ENCODE measurements at regions not wholly inside any gene's neighbourhood (a gene's known extent, or its start where the extent isn't known, plus 50 kb on each side); places are given as distances from the start of the nearest gene placed in this dataset.

DNA sequence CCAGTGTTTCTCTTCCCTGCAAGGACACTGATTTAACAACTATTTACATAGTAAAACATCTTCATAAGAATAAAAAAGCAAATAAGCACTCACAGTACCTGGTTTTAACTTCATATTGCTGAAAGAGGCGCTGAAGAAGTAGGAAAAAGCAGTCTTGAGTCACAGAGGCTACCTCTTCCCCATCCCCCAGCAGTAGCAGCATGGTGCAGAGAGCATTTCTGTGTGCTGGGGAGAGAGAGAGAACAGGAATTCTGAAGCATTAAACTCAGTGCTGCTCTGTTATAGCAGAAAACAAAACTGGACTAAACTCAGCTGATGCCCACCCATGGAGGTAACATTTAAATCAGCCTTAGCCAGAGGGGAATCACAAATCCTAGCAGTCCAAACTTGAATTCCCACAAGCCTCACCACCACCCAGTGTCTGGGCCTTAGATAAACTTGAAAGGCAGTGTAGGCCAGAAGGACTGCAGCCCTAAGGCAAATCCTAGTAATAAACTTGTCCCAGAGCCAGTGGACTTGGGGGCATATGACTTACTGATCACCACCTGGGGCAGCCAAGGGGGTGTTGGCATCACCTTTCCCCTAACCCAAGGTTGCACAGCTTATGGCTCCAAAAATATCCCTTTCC, 321.8 kb upstream of the CWC22 start:
- no peaks in the 10 kb centered on the region for H3K9me3 ChIP-seq (ENCODE audit: insufficient read depth, low read length)
- H3K4me2 ChIP-seq (ENCODE audit: low read depth, low read length, poor library complexity, severe bottlenecking): no peak overlapping the region
- H4K20me1 ChIP-seq (ENCODE audit: low read depth, low read length): no peaks in the 10 kb centered on the region
- no peak for TF ChIP-seq CTCF (IDR thresholded peaks at IDR 0.05; ENCODE audit: insufficient read depth, low read length, poor library complexity, severe bottlenecking)
- no peak for TF ChIP-seq EZH2phosphoT487 (conservative IDR thresholded peaks at IDR 0.05; ENCODE audit: low read length)
- no peaks in the 10 kb centered on the region for H3K79me2 ChIP-seq (ENCODE audit: insufficient read depth, low read length)
- H3K36me3 ChIP-seq (ENCODE audit: low read length): no peaks in the 10 kb centered on the region
- no peak overlapping the region for H3K4me3 ChIP-seq (ENCODE audit: insufficient read depth, low read length, poor library complexity, severe bottlenecking)
- H3K27me3 ChIP-seq (ENCODE audit: low read length): no peaks in the 10 kb centered on the region
- no peak overlapping the region for H3K9ac ChIP-seq (ENCODE audit: low read length)
- no peak overlapping the region for H2AFZ ChIP-seq (ENCODE audit: low read depth, low read length, severe bottlenecking)
- H3K27ac ChIP-seq (ENCODE audit: low read depth, low read length): no peak overlapping the region
- H3F3A ChIP-seq (ENCODE audit: insufficient read depth): no peaks in the 10 kb centered on the region
- H3K9me2 ChIP-seq (replicated peaks; ENCODE audit: insufficient read depth, low read length): no peaks in the 10 kb centered on the region

DNA sequence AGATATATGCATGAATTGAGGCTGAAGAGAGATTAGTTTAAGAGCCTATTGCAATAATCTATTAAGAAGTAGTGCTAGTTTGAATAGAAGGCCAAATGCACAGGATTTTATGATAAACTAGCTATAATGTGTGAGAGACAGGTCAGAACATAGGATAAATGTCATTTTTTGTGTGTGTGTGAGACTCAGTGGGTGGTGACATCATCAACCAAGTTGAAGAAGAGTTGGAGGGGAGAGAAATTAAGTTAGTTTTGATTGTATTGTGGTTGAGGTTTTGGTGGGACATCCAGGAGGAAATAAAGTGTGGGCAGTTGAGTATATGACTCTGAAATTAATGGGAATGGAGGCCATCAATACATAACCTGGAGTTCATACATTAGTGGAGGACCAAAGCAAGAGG, 320.1 kb upstream of the CWC22 start:
- H3K79me2 ChIP-seq (ENCODE audit: insufficient read depth, low read length): no peaks in the 10 kb centered on the region

DNA sequence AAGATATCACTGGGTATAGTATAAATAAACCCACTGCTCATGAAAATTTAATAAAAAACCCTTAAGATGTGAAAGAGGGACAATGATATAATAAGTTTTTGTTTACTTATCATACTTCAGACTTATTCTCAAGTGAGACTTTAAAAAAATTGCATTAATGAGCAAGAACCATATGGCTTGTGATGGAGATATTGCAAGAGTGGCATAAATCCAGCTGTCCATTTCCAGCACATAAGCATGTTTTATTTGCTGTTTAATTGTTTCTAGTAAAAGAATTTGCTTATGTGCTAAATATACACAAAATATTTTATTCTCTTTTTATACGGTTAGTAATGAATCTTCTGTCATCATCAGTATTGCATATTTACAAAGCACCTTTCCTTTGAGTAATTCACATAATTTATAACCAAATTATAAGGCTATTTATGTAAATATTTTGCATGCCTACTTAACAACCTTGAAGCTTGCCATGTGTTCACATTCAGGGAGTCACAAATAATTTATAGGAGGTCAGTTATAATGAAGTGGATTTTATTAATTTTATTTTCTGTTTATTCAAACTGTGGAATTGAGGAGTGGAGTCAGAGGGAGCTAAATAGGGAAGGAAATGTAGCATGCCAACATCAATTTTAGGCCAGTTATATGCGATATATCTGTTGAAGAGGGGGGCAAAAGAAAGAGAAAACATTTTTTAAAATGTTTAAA, 318.5 kb upstream of the CWC22 start:
- H3K9ac ChIP-seq (ENCODE audit: low read length): no peak overlapping the region
- H3K27ac ChIP-seq (ENCODE audit: low read depth, low read length): no peak overlapping the region
- H2AFZ ChIP-seq (ENCODE audit: low read depth, low read length, severe bottlenecking): no peak overlapping the region
- no peaks in the 10 kb centered on the region for H3K79me2 ChIP-seq (ENCODE audit: insufficient read depth, low read length)
- H3K27me3 ChIP-seq (ENCODE audit: low read length): no peaks in the 10 kb centered on the region
- no peaks in the 10 kb centered on the region for H3F3A ChIP-seq (ENCODE audit: insufficient read depth)
- H3K36me3 ChIP-seq (ENCODE audit: low read length): no peaks in the 10 kb centered on the region
- no peaks in the 10 kb centered on the region for H3K9me2 ChIP-seq (replicated peaks; ENCODE audit: insufficient read depth, low read length)
- no peak overlapping the region for H3K4me2 ChIP-seq (ENCODE audit: low read depth, low read length, poor library complexity, severe bottlenecking)
- H4K20me1 ChIP-seq (ENCODE audit: low read depth, low read length): no peaks in the 10 kb centered on the region
- H3K9me3 ChIP-seq (ENCODE audit: insufficient read depth, low read length): no peaks in the 10 kb centered on the region
- TF ChIP-seq CTCF (IDR thresholded peaks at IDR 0.05; ENCODE audit: insufficient read depth, low read length, poor library complexity, severe bottlenecking): no peak
- TF ChIP-seq EZH2phosphoT487 (conservative IDR thresholded peaks at IDR 0.05; ENCODE audit: low read length): no peak
- H3K4me3 ChIP-seq (ENCODE audit: insufficient read depth, low read length, poor library complexity, severe bottlenecking): no peak overlapping the region

More for the DNA sequence above, 320.1 kb upstream of the CWC22 start:
- no peaks in the 10 kb centered on the region for H3K27me3 ChIP-seq (ENCODE audit: low read length)
- H3K4me2 ChIP-seq (ENCODE audit: low read depth, low read length, poor library complexity, severe bottlenecking): no peak overlapping the region
- H3K9me3 ChIP-seq (ENCODE audit: insufficient read depth, low read length): no peaks in the 10 kb centered on the region
- no peak for TF ChIP-seq EZH2phosphoT487 (conservative IDR thresholded peaks at IDR 0.05; ENCODE audit: low read length)
- TF ChIP-seq CTCF (IDR thresholded peaks at IDR 0.05; ENCODE audit: insufficient read depth, low read length, poor library complexity, severe bottlenecking): no peak
- no peaks in the 10 kb centered on the region for H3K9me2 ChIP-seq (replicated peaks; ENCODE audit: insufficient read depth, low read length)
- H3K36me3 ChIP-seq (ENCODE audit: low read length): no peaks in the 10 kb centered on the region
- no peaks in the 10 kb centered on the region for H3F3A ChIP-seq (ENCODE audit: insufficient read depth)
- no peaks in the 10 kb centered on the region for H4K20me1 ChIP-seq (ENCODE audit: low read depth, low read length)
- H3K4me3 ChIP-seq (ENCODE audit: insufficient read depth, low read length, poor library complexity, severe bottlenecking): no peak overlapping the region
- H3K9ac ChIP-seq (ENCODE audit: low read length): no peak overlapping the region
- H2AFZ ChIP-seq (ENCODE audit: low read depth, low read length, severe bottlenecking): no peak overlapping the region
- no peak overlapping the region for H3K27ac ChIP-seq (ENCODE audit: low read depth, low read length)

Measured in SU-DHL-6 (cell line).